Esophagus squamous epithelium (tissue), 4 donors: ENCODE measurements at regions not wholly inside any gene's neighbourhood (a gene's known extent, or its start where the extent isn't known, plus 50 kb on each side); places are given as distances from the start of the nearest gene placed in this dataset.

Experiments used
- CTCF ChIP-seq, 6 experiments: fragments of 450-650 bp in 4 of 6; fragments of 200-600 bp in 2 of 6; sonication (generic) in 2 of 6; IDR thresholded peaks; one replicate each; pipeline ENCODE4 v1.5.1; 2016 to 2019; ENCODE audit warnings: antibody characterized with exemption in 6 of 6, mild to moderate bottlenecking in 4 of 6, moderate library complexity in 4 of 6
- POLR2A ChIP-seq, 4 donors: fragments of 450-650 bp; IDR thresholded peaks; one replicate each; pipeline ENCODE4 v1.6.1; 2017; ENCODE audit warnings: antibody characterized with exemption in 4 of 4, mild to moderate bottlenecking in 4 of 4, moderate library complexity in 3 of 4

- no peak for TF ChIP-seq POLR2A (IDR thresholded peaks at IDR 0.05)
- no peak for TF ChIP-seq CTCF (IDR thresholded peaks at IDR 0.05)
These were observed 186.5 kb upstream of the NRG3 start for GRCh38 chr10:81688459-81688858.
